ELR (cell line): ENCODE measurements at regions not wholly inside any gene's neighbourhood (a gene's known extent, or its start where the extent isn't known, plus 50 kb on each side); places are given as distances from the start of the nearest gene placed in this dataset.

ENCODE experiments used
- DNase-seq: peaks from one replicate; pipeline ENCODE4 v3.0.0-alpha.2; 2015; ENCODE audit warnings: low read depth

DNA sequence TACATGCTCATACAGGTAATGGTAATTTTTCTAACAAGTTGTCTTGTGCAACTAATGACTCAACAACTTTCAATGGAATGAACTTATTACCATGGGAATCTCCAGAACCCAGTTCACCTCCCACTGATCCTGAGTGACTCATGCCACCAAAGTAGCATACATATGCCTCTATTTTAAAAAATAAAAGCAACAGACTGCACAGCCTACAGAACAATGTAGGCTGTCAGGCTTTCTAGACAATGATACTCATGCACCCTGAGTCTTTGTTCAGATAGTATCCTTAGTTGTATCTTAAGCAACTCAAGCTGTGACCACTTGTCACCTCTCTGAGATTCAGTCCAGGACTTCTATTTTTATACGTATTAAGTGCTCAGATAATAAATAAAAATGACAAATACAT, 531.0 kb upstream of the SETBP1 start:
- peak; percentile 13 for DNase-seq

DNA sequence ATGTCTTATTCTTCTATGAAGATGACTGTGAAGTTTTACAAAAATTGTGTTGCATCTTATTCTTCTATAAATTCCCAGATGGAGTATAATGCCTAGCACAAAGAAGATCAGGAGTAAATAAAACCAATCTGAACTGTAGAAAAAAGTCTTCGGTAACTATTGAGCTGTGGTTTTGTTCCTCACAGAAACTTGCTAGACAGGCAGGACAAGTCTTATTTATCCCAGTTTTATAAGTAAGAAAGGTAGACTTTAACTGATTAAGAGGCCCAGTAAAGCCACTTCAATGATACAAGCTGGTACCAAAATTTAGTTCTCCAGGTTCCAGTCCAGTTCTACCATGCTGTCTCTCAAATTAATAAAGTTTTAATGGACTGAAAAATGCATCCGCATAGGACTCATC, 526.7 kb upstream of the SETBP1 start:
- no peak for DNase-seq

DNA sequence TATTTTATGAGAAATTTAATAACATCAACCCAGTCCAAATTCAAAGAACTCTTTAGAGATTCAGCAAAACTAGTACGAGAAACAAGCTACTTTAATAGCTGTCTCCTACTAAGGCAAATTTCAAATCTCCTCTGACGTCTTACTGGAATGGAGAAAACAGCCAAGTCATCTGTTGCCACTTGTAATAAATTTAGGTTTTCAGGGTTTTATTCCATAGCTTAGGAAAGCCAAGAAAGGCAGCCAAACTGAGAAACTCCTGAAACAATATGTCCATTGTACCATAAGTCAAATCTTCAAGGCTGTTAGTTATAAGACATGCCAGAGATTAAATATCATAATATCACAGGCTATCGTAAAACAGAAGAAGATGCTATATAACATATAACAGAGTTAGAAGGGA, 524.6 kb upstream of the SETBP1 start:
- DNase-seq = no peak

DNA sequence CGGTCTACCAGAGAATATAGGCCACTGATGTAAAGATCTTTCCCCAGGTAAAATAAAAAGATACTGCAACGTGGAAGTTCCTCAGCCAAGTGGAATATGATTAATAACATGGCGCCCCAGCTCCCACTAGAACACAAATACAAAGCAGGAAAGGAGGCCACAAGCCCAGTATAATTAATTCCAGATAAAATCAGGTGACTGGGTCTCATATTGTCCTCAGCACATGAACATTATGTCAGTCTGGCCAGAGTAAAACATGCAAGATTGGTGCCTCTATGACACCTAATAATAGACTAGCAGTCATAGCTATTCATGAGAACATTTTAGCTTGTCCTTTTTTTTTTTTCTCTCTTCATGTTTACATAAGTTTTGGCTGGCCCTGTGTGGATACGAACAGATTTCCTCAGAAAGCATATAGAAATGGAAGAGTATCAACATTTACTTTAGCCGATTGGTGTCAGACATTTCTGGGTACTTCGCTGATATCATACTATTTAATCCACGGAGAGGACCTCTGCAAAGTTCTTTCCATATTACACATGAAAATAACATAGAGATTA, 523.8 kb upstream of the SETBP1 start:
- no peak for DNase-seq

DNA sequence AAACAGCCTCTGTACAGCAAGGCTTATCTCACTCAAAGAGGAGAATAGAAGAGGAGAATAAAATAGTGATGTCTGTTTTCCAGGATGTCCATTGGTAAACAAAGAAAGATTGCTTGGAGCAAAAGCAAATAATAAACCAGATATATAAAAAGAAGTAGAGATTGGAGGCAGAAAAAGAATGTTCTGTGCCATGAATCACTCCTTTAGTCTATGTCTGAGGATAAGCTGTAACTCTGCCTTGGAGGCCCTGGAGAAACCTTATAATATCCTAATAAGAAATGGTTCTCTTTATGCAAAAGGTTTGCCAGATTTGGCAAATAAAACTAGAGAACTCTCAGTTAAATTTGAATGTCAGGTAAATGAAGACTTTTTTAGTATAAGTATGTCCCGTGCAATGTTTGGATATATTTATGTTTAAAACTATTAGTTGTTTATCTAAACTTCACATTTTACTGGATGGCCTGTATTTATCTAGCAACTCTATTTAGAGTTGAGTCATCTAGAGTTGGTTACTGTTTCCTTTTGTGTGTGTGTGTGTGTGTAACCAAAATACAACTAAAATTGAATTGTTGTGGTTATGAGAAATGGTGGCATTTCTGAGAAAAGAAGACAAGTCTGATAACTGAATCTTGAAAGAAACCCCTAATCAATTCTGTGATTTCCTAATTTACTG, 510.3 kb upstream of the SETBP1 start:
- DNase-seq = no peak

DNA sequence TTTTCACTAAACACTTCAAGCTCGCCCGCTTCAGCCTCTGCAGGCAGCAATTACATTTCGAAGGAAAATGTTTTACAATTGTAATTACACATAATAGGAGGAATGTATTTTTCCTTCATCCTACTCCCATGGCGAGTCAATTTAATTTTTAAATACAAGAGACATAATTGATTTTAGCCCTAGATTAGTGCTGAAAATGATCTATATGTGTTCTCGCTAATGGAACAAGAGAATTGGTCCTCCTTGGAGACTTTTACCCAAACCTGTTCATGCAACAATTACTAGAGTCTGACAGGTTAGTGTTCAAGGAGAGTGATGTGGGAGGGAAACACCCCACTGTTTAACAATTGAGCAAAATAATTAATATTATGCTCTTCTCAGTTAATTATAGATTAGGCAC, 509.4 kb upstream of the SETBP1 start:
- no peak for DNase-seq

DNA sequence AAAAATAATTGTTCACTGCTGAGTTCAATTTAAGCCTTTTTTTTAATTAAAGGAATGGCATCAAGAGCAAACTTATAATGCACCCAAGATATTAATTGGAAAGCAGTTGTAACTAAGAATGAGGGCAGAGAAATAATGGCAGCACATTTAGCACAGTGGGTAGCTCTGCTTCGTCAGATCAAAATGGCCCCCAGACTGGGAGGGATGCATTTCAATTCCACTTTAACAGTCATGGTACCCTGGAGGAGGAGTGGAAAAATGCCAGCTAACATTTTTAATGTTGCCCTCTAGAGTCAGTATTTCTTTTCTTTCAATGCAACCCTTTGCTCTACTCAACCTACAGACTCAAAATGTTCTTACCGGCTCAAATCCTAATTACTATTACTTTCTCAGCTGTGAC, 504.8 kb upstream of the SETBP1 start:
- DNase-seq = no peak

DNA sequence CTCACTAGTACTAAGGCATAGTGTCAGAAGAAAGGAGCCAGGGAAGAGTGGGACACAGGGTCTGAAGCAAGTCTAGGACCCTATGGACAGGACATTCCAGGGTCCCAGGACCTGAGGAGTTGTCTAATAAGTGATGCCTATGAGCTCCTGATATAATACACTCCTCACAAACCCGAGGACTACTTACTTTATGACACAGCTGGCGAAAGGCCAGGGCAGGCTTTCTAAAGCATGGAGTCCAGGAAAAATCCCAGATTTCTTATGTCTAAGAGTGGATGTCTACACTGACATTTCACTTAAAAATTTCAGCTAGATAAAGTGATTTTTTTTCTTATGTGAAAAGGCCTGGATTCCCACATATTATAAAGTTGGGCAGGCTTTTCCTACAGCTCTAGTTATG, 502.2 kb upstream of the SETBP1 start:
- no peak for DNase-seq

DNA sequence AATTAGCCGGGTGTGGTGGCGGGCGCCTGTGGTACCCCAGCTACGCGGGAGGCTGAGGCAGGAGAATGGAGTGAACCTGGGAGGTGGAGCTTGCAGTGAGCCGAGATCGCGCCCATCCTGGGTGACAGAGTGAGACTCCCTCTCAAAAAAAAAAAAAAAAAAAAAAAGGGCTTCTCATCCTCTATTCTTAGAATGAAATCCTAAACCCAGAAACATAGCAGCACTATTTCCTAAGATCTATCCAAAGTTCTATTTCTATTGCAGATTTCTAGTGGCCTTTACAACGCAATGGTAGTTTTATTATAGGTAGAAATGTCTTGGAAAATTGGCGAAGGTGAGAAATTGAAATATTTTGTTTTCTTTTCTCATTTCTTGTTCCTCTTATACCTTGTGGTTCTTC, 501.0 kb upstream of the SETBP1 start:
- no peak for DNase-seq

DNA sequence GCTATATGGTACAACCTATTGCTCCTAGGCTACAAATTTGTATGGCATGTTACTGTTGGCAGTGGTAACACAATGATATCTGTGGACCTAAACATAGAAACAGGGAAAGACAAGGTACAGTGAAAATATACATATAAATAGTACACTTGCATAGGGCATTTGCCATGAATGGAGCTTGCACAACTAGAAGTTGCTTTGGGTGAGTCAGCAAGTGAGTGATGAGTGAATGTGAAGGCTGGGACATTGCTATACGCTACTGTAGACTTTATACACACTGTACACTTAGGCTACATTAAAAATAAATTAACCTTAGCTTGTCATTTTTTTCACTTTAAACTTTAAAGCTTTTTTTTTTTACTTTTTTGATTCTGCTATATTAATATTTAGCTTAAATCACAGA, 500.0 kb upstream of the SETBP1 start:
- no peak for DNase-seq

DNA sequence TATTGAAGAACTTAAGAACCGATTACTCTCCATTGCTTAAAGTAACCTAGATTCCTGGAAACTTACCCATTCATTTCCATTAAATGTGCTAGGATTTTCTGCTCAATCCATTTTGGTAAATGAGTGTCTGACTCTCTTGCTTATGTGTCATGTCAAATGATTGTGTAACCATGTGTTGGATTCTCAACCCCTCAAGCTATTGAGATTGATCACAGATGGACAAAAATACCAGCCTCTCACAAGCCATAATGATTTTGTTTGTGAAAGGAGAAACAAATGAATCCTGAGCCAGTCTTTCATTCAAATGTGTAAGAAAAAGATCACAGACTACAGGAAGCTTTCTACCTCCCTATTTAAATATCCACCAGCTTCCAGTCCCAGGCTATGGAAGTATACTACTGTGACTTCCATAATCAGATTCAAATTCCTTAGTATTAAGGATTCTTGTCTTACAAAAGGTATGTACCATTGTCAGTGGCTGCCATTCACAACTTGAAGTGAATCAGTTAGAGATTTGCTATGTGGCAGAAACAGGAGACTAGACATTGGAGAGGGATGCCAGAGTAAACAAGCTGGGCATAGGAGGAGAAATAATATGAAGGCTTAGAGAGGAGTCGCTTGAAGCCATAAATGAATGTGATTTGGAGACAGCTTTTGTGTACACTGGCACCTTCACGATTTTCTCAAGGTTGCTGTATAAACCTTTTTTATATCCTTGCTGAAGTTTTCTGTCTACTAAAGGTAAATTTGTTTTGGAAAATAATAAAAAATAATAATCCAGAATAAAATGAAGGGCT, 498.5 kb upstream of the SETBP1 start:
- DNase-seq = no peak

DNA sequence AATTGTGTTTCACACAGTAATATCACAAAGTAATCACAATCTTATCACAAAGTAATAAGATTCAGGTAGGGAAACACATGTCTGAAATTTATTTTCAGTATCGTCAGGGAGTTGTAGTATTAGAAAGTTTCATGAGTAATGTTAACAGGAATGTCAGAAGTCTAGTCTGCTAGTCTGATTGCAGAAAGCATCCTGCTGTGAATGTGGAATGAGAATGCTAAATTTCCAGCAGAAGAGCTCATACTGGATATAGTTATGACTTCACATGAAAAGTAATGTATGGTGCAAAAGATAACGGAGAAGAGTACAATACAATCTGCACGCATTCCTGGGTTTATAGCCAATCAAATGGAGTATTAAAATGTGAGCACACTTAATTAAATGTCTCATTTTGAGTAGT, 494.7 kb upstream of the SETBP1 start:
- DNase-seq = no peak

DNA sequence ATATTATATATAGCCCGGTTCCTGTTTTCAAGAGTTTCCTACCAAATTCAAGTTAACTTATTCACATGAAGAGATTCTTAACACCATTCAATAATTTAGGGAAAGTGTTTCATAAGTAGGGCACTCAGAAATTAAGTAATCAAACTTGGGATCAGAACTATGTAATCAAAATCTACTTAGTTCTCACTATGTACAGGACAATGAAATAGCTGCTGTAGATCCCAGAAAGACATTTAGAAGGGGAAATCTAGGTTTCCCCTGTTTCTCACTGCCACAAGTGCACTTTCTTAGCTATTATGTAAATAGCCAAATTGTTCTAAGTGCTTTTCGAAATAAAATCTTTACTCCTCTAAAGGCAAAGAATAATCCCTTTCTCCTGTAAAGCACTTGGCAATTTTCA, 493.6 kb upstream of the SETBP1 start:
- DNase-seq = no peak

DNA sequence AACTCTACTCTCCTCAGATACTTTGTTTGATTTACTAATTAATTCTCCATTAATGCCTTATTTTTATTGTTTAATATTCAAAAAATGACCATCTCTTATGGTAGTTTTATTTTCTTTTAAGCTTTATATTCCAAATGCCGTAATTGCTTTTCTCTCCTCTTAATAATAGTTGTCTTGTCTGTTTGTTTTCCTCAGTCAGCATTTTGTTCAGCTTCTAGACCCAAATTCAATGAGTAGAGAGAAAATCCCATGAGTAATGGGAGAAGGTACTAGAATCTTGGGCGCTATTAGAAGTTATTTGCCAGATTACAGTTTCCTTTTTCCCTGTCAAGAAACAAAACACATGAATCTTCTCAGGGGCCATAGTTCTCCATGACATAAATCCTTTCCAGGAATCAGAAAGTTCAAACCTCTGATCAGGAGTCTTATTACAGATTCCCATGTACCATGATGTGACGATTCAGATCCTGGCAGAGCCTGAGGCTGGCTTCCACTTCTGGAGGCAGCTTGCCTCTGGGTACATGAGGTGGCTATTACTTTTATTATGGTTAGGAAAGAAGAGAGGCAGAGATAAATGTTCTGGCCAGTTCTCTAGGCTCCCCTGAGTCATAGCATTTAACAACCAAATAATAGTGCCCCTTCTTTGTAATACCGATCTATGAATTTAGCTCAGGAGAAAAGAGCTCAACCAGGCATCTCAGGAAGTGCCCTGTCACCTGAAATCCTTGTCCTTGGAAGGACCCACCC, 485.1 kb upstream of the SETBP1 start:
- DNase-seq = no peak

DNA sequence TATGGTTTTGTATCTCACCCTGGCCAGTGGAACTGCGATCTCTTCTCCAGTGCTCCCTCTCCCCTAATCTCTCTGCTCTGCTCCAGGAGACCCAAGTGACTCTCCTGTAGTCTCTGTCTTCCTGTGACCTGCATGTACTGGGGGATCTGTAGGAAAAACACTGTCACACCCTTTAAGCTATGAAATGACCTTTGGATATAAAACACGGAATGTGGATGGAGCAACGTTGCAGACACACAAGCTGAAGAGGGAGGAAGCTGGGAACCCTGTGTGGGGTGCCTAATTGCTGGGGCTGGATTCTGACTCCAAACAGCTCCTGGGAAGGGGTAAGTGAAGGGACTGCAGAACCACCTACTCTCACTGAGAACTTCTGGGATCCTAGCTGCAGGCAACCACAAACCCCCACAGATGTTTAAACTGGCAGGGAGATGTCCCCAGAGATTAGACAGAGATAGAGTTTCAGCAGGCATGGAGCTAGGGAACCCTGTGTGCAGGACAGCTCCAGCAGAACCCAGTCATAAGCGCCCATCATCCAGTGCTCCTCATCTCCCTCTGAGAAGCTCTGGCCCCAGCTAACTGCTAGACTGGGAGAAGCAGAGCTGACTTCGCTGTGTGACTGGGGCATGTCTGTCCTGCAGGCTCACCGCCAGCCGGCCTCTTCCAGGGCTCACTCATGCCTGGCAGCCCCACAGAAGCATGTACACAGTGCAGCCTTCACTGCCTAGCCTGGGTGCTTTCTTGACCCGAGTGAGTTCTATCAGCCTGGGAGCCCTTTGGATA, 482.7 kb upstream of the SETBP1 start:
- DNase-seq = no peak

DNA sequence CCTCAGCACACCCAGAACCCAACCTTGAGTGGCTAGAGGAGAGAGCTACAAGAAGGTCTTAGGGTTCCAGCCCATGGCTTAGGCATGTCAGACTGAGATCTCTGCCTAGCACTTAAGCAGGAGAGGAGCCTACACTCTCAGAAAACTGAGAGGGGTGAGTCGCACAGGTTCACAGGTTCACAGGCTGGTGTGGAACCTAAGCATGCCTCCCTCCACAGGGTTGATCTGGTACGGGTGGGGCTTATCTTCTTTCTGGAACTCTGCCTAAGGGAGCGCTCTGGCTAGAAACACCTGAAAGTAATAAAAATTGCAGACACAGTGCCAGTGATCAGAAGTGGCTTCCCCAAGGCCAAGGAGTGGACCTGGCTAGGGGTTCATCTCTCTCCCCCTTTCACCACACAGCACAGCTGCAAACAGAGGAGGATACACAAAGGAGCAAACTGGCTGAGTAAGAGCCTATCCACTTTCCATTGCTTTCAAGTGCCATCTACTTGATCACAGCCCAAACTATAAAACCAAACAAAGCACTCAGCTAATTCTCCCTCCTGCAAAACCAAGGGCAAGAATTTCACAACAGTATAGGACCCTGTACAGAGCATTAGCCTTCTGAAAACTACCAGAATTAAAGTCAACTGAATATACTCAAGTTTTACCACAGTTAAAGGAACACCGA, 481.9 kb upstream of the SETBP1 start:
- DNase-seq = no peak

DNA sequence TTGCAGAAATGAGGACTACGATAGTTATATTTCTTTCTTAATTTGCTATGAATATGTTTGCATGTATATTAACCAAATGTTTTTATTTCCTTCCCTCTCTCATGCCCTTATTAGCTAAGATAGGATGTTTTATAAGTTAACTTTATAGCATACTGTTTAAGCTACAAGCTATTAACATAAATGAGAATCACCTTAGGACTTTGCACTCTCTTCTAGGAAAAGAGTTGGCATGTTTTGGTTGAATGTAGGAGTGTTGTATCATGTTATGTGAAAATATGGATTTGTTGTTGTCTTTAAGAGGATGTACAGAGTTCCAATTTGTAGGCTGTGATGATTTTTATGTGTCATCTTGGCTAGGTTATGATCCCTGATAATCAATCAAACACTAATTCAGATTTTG, 467.4 kb upstream of the SETBP1 start:
- DNase-seq = no peak

DNA sequence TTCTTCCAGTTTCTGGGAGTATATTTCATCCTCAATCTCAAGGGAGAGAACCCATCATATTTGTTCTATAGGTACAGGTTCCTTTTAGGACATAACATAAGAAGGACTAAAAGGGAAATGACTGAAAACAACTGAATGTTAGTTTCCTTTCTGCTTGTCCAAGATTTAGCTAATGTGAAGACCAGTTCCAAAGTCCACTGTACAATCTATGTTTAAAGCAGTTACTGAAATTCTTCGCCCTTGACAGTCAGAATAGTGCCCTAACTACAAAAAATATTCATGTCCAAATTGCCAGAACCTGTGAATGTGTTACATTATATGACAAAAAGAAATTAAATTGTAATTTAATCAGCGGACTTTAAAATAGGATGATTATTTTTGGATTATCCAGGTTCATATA, 466.3 kb upstream of the SETBP1 start:
- DNase-seq = no peak

DNA sequence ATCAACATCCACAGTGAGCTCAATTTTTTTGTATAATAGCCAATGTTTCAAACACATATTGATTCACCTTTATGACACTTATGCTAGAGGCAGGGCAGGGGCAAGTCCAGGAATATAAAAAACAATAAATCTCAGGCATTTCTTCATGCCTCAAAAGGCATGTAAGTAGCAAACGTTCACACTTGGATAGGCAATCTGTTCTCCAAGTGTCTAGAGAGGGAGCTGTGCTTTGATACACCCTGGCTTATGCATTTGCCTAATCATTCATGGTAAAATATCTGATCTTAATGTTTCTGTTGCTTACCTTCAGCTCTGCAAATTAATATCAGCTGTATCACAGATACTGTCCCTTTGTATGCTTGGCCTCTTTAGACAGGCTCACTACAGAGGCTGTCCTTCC, 464.5 kb upstream of the SETBP1 start:
- no peak for DNase-seq

DNA sequence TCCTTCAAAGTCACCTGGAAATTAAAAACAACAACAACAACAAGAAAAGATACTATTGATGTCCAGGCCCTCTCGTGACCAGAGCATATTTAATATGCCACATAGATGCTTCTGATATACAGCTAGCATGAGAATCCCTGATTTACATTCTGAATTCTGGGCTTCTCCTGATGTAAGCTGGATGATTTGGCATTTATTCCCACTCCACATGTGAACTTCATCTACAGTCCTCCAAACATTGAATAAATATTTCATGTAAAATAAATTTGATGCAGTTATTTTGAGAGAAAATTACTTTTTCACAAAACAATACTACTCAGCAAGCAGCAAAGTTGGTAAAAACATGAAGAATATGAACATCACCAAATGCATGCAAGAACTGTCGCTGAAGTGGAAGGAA, 453.2 kb upstream of the SETBP1 start:
- no peak for DNase-seq

DNA sequence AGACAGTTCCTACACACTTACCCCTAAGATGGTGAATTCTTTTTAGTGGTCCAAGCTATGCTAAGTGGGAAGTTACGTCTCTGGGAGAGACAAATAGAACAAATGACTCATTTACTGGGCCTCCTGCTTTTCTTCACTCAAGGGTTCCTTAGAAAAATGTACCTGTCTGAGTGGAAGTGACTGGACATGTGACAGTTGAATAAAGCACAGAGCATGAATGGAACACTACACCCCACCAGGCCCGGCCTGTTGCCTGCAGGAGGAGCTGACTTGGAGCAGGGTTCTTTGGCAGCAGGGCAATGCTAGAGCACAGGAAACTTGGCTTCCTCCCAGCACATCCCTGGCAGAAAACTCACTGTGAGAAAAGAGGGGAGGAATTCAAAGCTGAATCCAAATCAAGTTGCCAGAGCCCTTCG, 451.0 kb upstream of the SETBP1 start:
- DNase-seq = no peak

DNA sequence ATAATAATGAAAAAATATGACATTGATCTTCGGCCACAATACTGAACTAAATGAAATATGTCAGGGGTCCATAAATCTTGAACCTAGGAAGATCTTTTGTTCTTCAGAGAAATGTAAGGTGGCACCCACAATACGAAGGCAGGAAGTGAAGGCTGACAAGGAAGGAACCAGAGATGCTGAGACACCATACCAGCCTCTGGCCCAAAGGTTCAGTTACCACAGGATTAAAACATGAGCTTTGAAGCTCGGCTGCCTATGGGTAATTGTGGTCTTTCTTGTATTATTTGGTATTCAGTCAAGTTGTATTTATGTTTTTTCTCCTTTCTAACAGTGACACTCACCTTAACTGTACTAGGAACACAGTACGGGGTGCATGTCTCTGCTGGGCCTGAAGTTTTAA, 448.8 kb upstream of the SETBP1 start:
- DNase-seq = no peak
